ENCODE measurements at regions not wholly inside any gene's neighbourhood (a gene's known extent, or its start where the extent isn't known, plus 50 kb on each side); places are given as distances from the start of the nearest gene placed in this dataset.
"Not testable (repeated sequence)": the region's sequence is repeated elsewhere in the genome, so short reads cannot be mapped to it uniquely, and the experiment has no call there.

GRCh38 chr15:23750179-23750578, 63.1 kb upstream of the NDN start:
- no peaks in the 10 kb centered on the region for H3K4me1 ChIP-seq (ENCODE audit: control insufficient read depth, insufficient read depth, low read length)
- peaks cover 20% of the 10 kb centered on the region; the same call in 1 of the 2 replicates for H3K9me3 ChIP-seq (ENCODE audit: control insufficient read depth, insufficient read depth, low read depth, low read length)
- no peaks in the 10 kb centered on the region for H3K27me3 ChIP-seq (ENCODE audit: control insufficient read depth, insufficient read depth, low read length)
- H3K27ac ChIP-seq (ENCODE audit: low read depth, low read length): no peak overlapping the region
- H3K9ac ChIP-seq (ENCODE audit: low read length): no peak overlapping the region
- H3K36me3 ChIP-seq (ENCODE audit: control insufficient read depth, insufficient read depth, low read length): no peaks in the 10 kb centered on the region
- H3K4me3 ChIP-seq (ENCODE audit: low read depth, low read length): no peak overlapping the region

DNA sequence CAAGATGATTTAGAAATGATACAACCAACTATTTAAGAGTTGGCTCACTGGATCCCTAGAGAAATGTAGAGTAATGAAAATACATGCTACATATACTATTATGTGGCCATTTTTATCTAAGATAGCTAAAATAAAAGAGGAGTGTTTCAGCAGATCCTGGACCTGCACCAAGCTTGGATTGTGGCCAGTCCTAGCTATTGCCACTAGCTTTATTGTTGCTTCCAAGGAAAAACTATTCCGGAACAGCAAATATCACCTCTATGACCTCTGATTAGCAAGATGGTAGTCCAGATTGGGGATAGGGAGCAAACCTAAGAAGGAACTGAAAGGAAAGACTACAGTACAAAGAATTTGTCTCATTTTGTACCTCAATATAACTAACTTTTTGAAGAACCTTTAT, 63.7 kb upstream of the NDN start:
- Histone ChIP-seq H3K4me3 (ENCODE audit: low read depth, low read length) (no peak overlapping the region), H3K27me3 (ENCODE audit: control insufficient read depth, insufficient read depth, low read length) (no peaks in the 10 kb centered on the region), H3K36me3 (ENCODE audit: control insufficient read depth, insufficient read depth, low read length) (no peaks in the 10 kb centered on the region), H3K9ac (ENCODE audit: low read length) (no peak overlapping the region), H3K27ac (ENCODE audit: low read depth, low read length) (no peak overlapping the region), H3K4me1 (ENCODE audit: control insufficient read depth, insufficient read depth, low read length) (no peaks in the 10 kb centered on the region), H3K9me3 (ENCODE audit: control insufficient read depth, insufficient read depth, low read depth, low read length) (peaks cover 26% of the 10 kb centered on the region)

DNA sequence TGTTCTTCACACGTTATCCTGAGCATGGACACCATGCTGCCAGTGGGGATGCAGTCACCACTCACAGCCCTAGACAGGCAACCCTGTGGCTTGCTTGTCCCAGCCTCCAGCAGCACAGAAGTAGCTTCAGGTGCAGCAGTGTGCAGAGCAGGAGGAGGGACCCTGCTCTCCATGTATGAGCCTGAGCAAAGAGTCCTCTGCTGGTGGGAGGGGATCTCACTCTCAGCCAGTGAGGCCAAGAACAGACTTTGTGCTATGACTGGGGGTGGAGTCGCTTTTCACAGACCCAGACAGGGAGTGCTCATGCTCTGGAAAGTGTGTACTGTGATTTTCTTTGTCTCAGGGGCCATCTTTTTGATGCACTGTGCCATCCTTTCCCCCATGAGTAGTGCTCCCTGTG, 66.1 kb upstream of the NDN start:
- Histone ChIP-seq H3K27ac (ENCODE audit: low read depth, low read length) (no peak overlapping the region), H3K9me3 (ENCODE audit: control insufficient read depth, insufficient read depth, low read depth, low read length) (peaks cover 40% of the 10 kb centered on the region), H3K36me3 (ENCODE audit: control insufficient read depth, insufficient read depth, low read length) (no peaks in the 10 kb centered on the region), H3K27me3 (ENCODE audit: control insufficient read depth, insufficient read depth, low read length) (no peaks in the 10 kb centered on the region), H3K4me1 (ENCODE audit: control insufficient read depth, insufficient read depth, low read length) (no peaks in the 10 kb centered on the region), H3K9ac (ENCODE audit: low read length) (no peak overlapping the region), H3K4me3 (ENCODE audit: low read depth, low read length) (no peak overlapping the region)

DNA sequence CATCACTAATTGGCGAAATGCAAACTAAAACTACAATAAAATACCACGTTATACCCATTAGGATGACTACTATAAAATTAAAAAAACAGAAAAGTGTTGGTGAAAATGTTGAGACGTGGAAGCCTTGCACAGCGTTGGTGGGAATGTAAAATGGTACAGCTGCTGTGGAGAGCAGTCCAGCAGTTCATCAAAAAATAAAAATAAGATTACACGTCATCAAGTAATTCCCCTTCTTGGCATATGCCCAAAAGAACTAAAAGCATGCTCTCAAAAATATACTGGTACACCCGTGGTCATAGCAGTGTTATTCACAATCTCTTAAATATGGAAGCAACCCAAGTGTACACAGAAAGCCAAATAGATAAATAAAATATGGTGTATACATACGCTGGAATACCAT, 71.8 kb upstream of the NDN start:
- H3K36me3 ChIP-seq (ENCODE audit: control insufficient read depth, insufficient read depth, low read length): no peaks in the 10 kb centered on the region
- no peaks in the 10 kb centered on the region for H3K4me1 ChIP-seq (ENCODE audit: control insufficient read depth, insufficient read depth, low read length)
- no peaks in the 10 kb centered on the region for H3K27me3 ChIP-seq (ENCODE audit: control insufficient read depth, insufficient read depth, low read length)
- H3K4me3 ChIP-seq (ENCODE audit: low read depth, low read length): no peak overlapping the region
- H3K9ac ChIP-seq (ENCODE audit: low read length): no peak overlapping the region
- H3K27ac ChIP-seq (ENCODE audit: low read depth, low read length): no peak overlapping the region
- H3K9me3 ChIP-seq (ENCODE audit: control insufficient read depth, insufficient read depth, low read depth, low read length): peaks cover 24% of the 10 kb centered on the region

GRCh38 chr15:23760024-23760423, 72.9 kb upstream of the NDN start:
- Histone ChIP-seq H3K36me3 (ENCODE audit: control insufficient read depth, insufficient read depth, low read length) (no peaks in the 10 kb centered on the region), H3K4me1 (ENCODE audit: control insufficient read depth, insufficient read depth, low read length) (no peaks in the 10 kb centered on the region), H3K9ac (ENCODE audit: low read length) (no peak overlapping the region), H3K4me3 (ENCODE audit: low read depth, low read length) (no peak overlapping the region), H3K27me3 (ENCODE audit: control insufficient read depth, insufficient read depth, low read length) (no peaks in the 10 kb centered on the region), H3K9me3 (ENCODE audit: control insufficient read depth, insufficient read depth, low read depth, low read length) (peaks cover 33% of the 10 kb centered on the region), H3K27ac (ENCODE audit: low read depth, low read length) (no peak overlapping the region)

GRCh38 chr15:23761386-23761785, 74.3 kb upstream of the NDN start:
- H3K9me3 ChIP-seq (ENCODE audit: control insufficient read depth, insufficient read depth, low read depth, low read length): peaks cover 29% of the 10 kb centered on the region
- H3K9ac ChIP-seq (ENCODE audit: low read length): no peak overlapping the region
- H3K27me3 ChIP-seq (ENCODE audit: control insufficient read depth, insufficient read depth, low read length): no peaks in the 10 kb centered on the region

DNA sequence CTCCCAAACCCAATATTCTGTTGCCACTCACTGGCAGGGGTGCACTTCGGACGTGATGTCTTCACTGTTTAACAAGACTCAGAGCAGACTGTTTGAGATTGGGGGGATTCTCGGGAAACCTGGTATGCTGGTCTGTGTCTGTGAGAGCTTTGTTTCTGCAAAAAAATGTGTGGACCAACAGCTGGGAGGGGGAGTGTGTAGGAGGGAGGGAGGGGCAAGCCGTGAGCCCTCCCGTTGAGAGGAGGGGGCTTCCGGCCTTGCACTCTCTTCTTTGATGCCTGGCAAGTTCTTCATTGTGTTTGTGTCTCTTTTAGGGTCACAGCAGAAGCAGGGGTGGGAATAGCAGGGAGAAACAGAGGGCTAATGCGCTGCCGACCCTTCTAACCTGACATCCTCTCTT, 74.9 kb upstream of the NDN start:
- Histone ChIP-seq H3K9ac (ENCODE audit: low read length) (no peak overlapping the region), H3K27me3 (ENCODE audit: control insufficient read depth, insufficient read depth, low read length) (no peaks in the 10 kb centered on the region), H3K36me3 (ENCODE audit: control insufficient read depth, insufficient read depth, low read length) (no peaks in the 10 kb centered on the region), H3K9me3 (ENCODE audit: control insufficient read depth, insufficient read depth, low read depth, low read length) (peaks cover 33% of the 10 kb centered on the region), H3K4me3 (ENCODE audit: low read depth, low read length) (no peak overlapping the region), H3K4me1 (ENCODE audit: control insufficient read depth, insufficient read depth, low read length) (no peaks in the 10 kb centered on the region), H3K27ac (ENCODE audit: low read depth, low read length) (no peak overlapping the region)

More at GRCh38 chr15:23761386-23761785, 74.3 kb upstream of the NDN start:
- H3K4me3 ChIP-seq (ENCODE audit: low read depth, low read length): no peak overlapping the region
- no peaks in the 10 kb centered on the region for H3K4me1 ChIP-seq (ENCODE audit: control insufficient read depth, insufficient read depth, low read length)
- no peaks in the 10 kb centered on the region for H3K36me3 ChIP-seq (ENCODE audit: control insufficient read depth, insufficient read depth, low read length)
- H3K27ac ChIP-seq (ENCODE audit: low read depth, low read length): no peak overlapping the region

- Histone ChIP-seq H3K36me3 (ENCODE audit: control insufficient read depth, insufficient read depth, low read length) (no peaks in the 10 kb centered on the region), H3K4me3 (ENCODE audit: low read depth, low read length) (no peak overlapping the region), H3K27me3 (ENCODE audit: control insufficient read depth, insufficient read depth, low read length) (no peaks in the 10 kb centered on the region), H3K27ac (ENCODE audit: low read depth, low read length) (no peak overlapping the region), H3K4me1 (ENCODE audit: control insufficient read depth, insufficient read depth, low read length) (no peaks in the 10 kb centered on the region), H3K9me3 (ENCODE audit: control insufficient read depth, insufficient read depth, low read depth, low read length) (peaks cover 36% of the 10 kb centered on the region), H3K9ac (ENCODE audit: low read length) (no peak overlapping the region)
Measured at GRCh38 chr15:23763021-23763420, 75.9 kb upstream of the NDN start.

GRCh38 chr15:23764306-23764705, 77.2 kb upstream of the NDN start:
- H3K27ac ChIP-seq (ENCODE audit: low read depth, low read length): no peak overlapping the region
- H3K27me3 ChIP-seq (ENCODE audit: control insufficient read depth, insufficient read depth, low read length): no peaks in the 10 kb centered on the region
- no peak overlapping the region for H3K4me3 ChIP-seq (ENCODE audit: low read depth, low read length)
- H3K9me3 ChIP-seq (ENCODE audit: control insufficient read depth, insufficient read depth, low read depth, low read length): peaks cover 37% of the 10 kb centered on the region
- no peaks in the 10 kb centered on the region for H3K4me1 ChIP-seq (ENCODE audit: control insufficient read depth, insufficient read depth, low read length)
- no peaks in the 10 kb centered on the region for H3K36me3 ChIP-seq (ENCODE audit: control insufficient read depth, insufficient read depth, low read length)
- H3K9ac ChIP-seq (ENCODE audit: low read length): no peak overlapping the region

DNA sequence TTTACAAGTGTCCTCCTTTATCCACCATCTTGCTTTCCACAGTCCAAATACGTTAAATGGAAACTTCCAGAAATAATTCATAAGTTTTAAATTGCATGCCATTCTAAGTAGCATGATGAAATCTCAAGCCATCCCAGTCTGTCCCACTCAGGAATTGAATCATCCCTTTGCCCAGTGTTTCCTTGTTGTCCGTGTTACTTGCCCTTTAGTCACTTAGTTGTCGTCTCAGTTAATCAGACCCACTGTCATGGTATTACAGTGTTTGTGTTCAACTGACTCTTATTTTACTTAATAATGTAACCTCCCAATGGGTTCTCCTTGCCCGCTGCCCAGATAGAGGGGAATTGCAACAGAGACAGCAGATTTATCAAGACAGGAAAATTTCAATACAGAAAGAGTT, 77.6 kb upstream of the NDN start:
- H3K4me1 ChIP-seq (ENCODE audit: control insufficient read depth, insufficient read depth, low read length): no peaks in the 10 kb centered on the region
- H3K9ac ChIP-seq (ENCODE audit: low read length): no peak overlapping the region
- no peaks in the 10 kb centered on the region for H3K36me3 ChIP-seq (ENCODE audit: control insufficient read depth, insufficient read depth, low read length)
- H3K27ac ChIP-seq (ENCODE audit: low read depth, low read length): no peak overlapping the region
- no peaks in the 10 kb centered on the region for H3K27me3 ChIP-seq (ENCODE audit: control insufficient read depth, insufficient read depth, low read length)
- no peak overlapping the region for H3K4me3 ChIP-seq (ENCODE audit: low read depth, low read length)
- peaks cover 37% of the 10 kb centered on the region for H3K9me3 ChIP-seq (ENCODE audit: control insufficient read depth, insufficient read depth, low read depth, low read length)

DNA sequence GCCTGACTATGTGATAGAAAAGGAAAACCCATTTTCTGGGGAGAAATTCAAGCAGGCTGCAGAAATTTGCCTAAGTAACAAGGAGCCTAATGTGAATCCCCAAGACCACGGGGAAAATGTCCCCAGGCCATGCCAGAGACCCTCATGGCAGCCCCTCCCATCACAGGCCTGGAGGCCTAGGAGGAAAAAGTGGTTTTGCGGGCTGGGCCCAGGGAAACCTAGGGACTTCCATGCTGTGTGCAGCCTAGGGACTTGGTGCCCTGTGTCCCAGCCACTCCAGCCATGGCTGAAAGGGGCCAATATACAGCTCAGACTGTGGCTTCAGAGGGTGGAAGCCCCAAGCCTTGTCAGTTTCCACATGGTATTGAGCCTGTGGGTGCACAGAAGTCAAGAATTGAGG, 79.7 kb upstream of the NDN start:
- H3K36me3 ChIP-seq (ENCODE audit: control insufficient read depth, insufficient read depth, low read length); H3K27ac ChIP-seq (ENCODE audit: low read depth, low read length); H3K4me1 ChIP-seq (ENCODE audit: control insufficient read depth, insufficient read depth, low read length); H3K4me3 ChIP-seq (ENCODE audit: low read depth, low read length); H3K9ac ChIP-seq (ENCODE audit: low read length); H3K27me3 ChIP-seq (ENCODE audit: control insufficient read depth, insufficient read depth, low read length): not testable (repeated sequence)
- peaks cover 43% of the 10 kb centered on the region for H3K9me3 ChIP-seq (ENCODE audit: control insufficient read depth, insufficient read depth, low read depth, low read length)

DNA sequence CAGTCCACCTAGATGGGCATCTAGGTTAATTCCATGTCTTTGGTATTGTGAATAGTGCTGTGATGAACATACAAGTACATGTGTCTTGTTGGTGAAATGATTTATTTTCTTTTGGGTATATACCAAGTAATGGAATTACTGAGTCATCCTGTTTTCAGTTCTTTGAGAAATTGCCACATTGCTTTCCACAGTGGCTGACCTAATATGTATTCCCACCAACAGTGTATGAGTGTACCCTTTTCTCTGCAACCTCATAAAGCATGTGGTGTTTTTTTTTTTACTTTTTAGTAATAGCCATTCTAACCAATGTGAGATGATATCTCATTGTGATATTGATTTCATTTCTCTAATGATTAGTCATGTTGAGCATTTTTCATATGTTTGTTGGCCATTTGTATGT, 86.0 kb upstream of the NDN start:
- H3K36me3 ChIP-seq (ENCODE audit: control insufficient read depth, insufficient read depth, low read length): no peaks in the 10 kb centered on the region
- H3K27ac ChIP-seq (ENCODE audit: low read depth, low read length): no peak overlapping the region
- no peaks in the 10 kb centered on the region for H3K4me1 ChIP-seq (ENCODE audit: control insufficient read depth, insufficient read depth, low read length)
- peaks cover 7% of the 10 kb centered on the region; the same call in 1 of the 2 replicates for H3K9me3 ChIP-seq (ENCODE audit: control insufficient read depth, insufficient read depth, low read depth, low read length)
- no peak overlapping the region for H3K4me3 ChIP-seq (ENCODE audit: low read depth, low read length)
- no peak overlapping the region for H3K9ac ChIP-seq (ENCODE audit: low read length)
- no peaks in the 10 kb centered on the region for H3K27me3 ChIP-seq (ENCODE audit: control insufficient read depth, insufficient read depth, low read length)

Measured in HUES6 (cell line).